Stimulated activated CD8-positive, alpha-beta memory T cell treated with anti-CD3 and anti-CD28 coated beads, Interleukin-15, amount 100 ng/mL, for 48 hours (primary cell): ENCODE measurements at regions not wholly inside any gene's neighbourhood (a gene's known extent, or its start where the extent isn't known, plus 50 kb on each side); places are given as distances from the start of the nearest gene placed in this dataset.

Experiments
- DNase-seq, 2 donors: peaks; one replicate each; pipeline ENCODE4 v3.0.0-alpha.2; 2020; ENCODE audit warnings: low read depth in 2 of 2

DNA sequence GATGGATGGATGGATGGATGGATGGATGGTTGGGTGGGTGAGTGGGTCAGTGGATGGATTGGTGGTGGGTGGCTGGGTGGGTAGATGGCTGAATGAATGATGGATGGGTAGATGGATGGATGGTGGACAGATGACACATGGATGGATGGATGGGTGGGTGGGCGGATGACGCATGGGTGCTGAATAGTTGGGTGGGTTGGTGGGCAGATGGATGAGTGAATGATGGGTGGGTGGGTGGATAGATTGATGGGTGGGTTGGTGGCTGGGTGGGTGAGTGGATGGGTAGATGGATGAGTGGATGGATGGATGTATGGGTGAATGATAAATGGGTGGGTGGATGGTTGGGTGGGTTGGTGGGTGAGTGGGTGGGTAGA, 69.9 kb upstream of the NKX1-1 start:
- no peak for DNase-seq

GRCh38 chr4:1475277-1476139, 69.3 kb upstream of the NKX1-1 start:
- no peak for DNase-seq

DNA sequence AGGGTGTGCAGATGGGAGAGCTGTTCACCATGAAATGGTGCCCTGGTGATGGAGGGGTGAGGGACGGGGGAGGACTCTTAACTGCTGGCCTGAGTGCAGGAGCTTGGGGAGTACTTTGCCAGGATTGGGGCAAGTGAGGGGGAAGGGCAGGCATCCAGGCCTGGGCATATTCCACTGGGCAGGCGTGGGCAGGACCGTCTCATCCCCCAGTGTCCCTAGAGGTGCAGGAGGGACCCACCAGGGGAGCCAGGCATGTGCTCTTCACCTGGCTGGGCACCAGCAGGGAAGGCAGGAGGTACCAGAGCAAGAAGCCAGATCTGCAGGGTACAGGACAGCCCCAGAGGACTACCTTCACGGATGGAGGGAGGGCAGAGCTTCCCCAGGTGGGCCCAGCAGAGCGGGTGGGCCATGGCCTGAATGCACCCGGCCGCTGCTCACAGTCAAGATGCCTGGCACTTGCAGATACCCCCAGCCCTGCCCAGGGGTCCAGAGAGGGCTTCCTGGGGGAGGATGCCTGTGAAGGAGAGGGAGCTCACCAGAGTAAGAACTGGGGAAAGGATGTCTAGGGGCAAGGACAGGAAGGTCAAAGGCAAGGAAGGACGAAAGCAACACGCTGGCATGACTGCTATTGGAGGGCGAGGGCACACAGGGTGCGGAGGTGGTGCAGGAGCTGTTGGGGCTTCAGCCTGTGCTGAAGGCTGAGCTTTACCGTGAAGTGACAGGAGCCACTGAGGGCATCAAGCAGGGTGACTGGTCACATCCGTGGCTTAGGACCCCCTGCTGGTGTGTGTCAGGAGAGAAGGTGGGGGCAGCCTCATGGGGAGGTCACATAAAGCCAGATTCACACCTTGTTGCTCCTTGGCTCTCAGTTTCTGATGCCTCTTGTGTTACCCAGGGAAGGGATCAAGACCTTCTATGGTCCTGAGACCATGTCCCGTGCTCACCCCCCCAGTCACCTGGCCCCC, 68.2 kb upstream of the NKX1-1 start:
- DNase-seq = no peak

- no peak for DNase-seq
These were observed 67.5 kb upstream of the NKX1-1 start for GRCh38 chr4:1473718-1474117.

- DNase-seq = no peak
These were observed 66.8 kb upstream of the NKX1-1 start for GRCh38 chr4:1472911-1473518.

- no peak for DNase-seq
These were observed 66.0 kb upstream of the NKX1-1 start for GRCh38 chr4:1472148-1472797.

DNA sequence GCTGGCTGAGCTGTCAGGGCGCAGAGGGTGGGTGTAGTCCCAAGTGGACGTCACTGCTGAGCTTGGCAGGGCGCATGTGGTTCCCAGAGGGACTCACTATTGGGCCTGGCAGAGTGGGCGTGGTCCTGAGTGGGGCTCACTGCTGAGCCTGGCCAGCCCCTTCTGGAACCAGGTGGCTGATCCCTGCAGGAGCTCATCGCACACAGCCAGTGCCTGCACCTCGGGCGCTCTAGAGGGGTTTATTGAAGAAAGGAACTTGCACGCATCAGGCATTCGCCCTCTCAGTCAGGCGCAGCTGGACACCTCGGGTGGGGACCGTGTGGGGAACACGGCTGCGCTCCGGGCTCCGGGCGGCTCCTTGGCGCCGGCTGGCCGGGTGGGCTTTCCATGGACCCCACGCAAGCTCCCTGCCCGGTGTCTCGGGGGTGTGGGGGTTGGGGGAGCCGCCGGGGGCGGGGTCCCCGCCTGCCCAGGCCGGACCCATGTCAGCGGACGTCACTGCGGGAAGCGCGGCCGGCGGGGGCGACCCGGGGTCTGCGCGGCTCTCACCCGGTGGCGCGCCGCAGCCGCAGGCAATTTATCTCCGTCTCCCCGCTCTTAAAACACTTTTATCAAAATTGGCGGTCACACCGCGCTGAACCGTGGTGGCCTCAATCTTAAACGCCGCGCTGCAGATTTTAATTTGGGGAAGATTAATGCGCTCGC, 65.4 kb upstream of the NKX1-1 start:
- DNase-seq = no peak

GRCh38 chr4:1470816-1471442, 64.7 kb upstream of the NKX1-1 start:
- no peak for DNase-seq

DNA sequence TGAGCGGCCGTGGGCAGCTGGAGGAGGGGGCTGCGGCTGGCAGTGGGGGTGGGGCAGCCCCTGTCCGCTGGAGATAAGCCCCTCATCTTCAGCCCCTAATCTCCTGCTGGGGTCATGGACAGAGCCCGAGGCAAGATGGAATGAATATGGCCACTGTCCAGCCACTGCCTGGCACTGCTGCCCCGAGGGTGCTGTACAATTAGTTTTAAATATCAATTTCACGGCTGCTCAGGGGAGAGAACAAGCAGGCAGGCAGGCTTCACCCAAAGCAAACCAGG, 64.1 kb upstream of the NKX1-1 start:
- no peak for DNase-seq

DNA sequence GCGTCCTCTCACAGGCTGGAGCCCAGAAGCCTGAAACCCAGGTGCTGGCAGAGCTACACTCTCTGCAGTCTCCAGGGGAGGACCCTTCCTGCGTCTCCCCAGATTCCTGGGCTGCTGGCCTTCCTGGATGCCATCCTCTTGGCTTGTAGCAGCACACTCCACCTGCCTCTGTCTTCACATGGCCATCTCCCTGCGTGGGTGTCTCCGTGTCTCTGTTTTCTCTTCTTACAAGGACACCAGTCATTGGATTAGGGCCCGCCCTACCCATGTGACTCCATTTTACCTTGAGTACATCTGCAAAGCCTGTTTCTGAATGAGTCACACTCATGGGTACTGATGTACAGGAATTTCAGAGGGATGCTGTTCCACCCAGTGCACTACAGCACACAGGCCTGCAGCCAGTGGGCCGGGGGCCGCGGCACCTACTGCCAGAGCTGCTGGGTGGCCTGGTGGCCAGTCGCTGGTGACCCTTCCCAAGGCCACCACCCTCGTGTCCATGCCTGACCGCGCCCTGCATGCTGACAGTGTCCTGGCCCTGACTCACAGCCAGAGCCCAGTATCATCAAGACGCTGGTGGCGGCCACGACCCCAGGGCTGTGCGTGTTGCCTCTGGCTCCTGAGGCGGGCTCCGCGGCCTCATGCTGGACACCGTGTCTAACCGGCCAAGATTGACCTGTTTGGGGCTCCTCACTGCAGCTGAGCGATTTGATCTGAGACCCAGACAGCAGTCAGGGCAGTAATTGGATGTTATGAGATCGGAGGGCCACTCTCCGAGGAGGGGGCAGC, 63.6 kb upstream of the NKX1-1 start:
- no peak for DNase-seq

GRCh38 chr4:1469043-1469442, 62.8 kb upstream of the NKX1-1 start:
- DNase-seq = no peak

DNA sequence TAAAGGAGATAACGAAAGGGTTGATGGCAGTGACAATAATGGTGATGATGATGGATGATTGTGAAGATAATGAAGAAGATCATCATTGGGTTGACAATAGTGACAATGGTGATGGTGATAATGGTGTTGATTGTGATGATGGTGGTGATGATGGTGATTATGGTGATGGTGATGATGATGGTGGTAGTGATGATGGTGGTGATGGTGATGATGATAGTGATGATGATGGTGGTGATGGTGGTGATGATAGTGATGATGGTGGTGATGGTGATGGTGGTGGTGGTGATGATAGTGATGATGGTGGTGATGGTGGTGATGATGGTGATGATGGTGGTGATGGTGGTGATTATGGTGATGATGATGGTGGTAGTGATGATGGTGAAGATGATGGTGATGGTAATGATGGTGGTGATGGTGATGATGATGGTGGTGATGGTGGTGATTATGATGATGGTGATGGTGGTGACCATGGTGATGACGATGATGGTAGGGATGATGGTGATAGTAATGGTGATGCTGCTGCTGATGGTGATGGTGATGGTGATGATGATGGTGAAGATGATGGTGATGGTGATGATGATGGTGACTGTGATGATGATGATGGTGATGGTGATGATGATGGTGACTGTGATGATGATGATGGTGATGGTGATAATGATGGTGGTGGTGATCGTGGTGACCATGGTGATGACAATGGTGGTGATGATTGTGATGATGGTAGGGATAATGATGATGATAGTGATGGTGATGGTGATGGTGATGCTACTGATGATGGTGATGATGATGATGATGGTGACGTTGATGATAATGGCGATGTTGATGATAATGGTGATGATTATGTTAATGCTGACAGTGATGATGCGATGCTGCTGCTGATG, 61.6 kb upstream of the NKX1-1 start:
- DNase-seq = no peak

GRCh38 chr4:1466863-1467165, 60.6 kb upstream of the NKX1-1 start:
- no peak for DNase-seq

DNA sequence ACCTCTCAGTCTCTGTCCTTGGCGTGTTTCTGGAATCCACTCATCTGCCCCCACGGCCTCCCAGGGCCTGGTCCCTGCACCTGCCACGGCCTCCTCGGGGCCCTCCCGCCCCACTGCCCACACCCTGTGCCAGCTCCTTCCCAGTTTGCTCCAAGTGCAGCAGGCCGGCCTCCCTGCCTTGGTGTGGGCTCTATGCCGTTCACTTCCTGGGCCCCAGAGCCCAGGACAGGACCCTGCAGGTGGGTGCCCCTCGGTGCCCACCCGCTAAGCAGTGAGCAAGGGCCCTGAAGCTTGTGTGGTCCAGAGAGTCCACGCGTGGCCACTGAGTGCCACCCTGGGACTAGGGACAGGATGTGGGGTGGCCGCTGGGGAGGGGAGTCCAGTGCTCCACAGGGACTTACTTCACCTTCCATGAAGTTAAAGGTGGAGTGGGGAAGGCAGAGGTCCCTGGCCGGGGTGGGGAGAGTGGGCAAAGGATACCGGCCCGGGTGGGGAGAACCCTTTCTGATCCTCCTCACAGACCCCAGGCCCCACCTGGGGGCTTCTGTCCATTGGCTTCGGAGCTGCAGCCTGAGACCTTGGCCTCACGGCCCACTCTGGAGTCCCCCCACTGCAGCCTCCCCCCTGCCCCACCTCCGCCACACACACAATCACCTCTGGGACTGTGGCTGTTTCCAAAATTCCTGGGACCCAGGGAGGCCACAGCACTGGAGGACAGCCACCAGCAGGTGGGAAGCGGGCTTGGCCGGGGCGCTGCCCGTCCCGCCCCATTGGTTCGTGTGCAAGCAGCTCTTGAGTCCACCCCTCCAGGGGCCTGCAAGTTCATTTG, 60.0 kb upstream of the NKX1-1 start:
- DNase-seq = no peak

DNA sequence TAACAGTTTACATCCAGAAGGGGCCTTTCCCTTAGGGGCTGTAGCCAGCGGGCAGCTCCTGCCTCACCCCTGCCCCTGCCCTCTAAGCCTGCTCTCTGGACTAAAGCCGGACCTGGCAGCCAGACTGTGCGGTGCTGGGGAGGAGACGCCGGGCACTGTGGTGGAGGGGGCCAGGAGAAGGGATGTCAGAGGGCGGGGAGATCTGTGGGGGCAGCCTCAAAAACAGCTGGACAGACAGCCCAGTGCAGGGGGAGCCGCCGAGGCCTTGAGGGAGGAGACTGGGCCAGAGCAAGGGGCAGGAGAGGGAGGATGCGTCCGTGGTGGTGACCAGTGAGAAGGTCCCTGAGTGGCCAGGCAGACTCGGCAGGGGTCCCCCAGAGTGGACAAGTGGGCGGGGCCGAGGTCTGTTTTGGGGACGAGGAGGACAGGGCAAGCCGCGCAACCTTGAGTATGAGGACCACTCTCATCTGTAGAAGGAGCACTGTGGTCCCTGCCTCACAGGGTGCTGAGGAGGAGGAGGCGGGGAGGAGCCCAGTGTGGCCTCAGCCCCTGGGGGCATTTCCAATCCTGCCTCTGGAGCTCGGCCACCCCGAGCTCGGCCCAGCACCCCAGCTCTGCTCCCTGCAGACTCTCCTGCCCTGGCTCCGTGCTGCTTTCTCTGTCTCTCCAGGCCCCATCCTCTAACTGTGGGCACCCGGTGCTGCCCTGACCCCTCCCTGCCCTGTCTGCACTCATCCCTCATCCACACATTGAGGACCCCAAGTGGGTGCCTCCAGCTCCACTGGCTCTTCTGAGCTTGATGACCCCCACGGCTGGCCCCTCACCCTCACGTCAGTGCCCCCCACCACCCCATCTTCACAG, 59.2 kb upstream of the NKX1-1 start:
- DNase-seq = no peak

DNA sequence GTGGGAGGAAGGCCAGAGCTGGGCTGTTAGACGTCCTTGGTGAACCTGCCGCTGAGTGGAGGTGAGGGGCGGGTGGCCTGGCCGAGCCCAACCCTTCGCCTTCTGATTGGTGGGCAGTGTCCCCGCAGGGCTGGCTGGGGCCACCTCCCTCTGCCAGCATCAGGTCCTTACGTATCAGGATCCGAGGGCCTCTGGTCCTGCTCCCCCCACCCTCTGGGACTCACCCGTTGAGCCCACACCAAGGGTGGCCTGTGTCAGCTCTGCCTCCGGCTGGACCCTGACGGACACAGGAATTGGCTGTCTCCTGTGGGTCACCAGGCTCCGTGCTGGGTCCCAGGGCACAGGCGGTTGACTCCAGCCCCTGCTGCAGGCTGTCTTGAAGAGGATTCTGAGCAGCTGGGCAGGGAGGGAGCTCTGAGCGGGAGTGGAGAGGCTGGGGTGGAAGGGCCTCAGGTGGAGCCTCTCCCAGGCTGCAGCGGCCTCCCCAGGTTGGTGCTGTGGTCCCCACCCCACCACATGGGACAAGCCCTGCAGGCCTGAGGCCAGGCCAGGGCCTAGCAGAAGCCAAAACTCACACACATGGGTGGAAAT, 58.4 kb upstream of the NKX1-1 start:
- no peak for DNase-seq

GRCh38 chr4:1463927-1464540, 57.8 kb upstream of the NKX1-1 start:
- DNase-seq = no peak
